22Rv1 (cell line): ENCODE measurements at regions not wholly inside any gene's neighbourhood (a gene's known extent, or its start where the extent isn't known, plus 50 kb on each side); places are given as distances from the start of the nearest gene placed in this dataset.

Experiments used
- CTCF ChIP-seq: fragments of 450-650 bp; IDR thresholded peaks from 2 replicates; pipeline ENCODE4 v1.5.1; 2017; ENCODE audit warnings: mild to moderate bottlenecking
- ZFX ChIP-seq: fragments of 450-650 bp; IDR thresholded peaks from 2 replicates; pipeline ENCODE4 v1.6.1; 2017; ENCODE audit warnings: antibody characterized with exemption, borderline replicate concordance

DNA sequence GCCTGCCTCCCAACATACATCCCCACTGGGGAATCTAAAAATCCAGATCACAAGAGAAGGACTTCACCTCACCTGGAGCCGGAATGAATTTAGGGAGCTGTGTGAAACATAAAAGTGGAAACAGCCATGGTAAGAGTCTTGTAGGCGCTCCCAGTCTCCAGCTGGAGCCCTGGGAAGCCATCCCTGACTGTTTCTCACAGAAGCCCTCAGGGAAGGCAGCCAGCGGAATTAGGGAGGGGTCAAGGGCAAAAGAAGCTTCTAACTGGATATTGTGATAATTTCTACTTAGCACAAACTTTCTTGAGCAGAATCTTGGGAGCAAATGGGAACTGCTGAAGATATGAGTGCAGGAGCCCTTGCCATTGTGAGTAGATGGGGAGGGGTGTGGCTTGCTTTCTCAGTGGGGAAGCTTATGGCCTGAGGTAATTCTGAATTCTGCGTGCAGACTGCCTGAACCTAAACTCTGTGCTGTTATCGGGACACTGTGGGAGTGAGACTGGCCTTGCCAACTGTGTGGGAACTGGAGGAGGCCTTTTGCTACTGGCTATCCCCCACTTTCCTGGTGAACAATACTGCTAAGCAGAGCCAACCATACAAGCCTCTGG lies 174.4 kb upstream of the SMC2 start:
- TF ChIP-seq CTCF, result no peak
- no peak for TF ChIP-seq ZFX
